ENCODE measurements at regions not wholly inside any gene's neighbourhood (a gene's known extent, or its start where the extent isn't known, plus 50 kb on each side); places are given as distances from the start of the nearest gene placed in this dataset.

DNA sequence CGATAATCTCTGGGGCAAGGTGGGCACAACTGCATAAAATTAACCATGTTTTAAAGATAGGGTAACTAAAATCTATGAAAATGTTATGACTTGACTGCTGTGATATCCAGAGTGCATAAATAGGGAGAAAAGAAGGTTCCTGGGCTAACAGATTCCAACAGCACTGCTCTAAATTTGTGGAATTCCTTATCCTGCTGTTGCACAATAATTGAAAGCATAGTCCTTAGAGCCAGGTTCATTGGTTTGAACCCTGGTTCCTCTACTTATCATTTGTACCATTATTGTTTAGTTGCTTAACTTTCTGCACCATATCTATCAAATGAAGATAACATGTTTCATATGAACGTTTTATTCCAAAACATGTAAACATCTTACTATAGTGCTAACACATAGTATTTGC, 219.0 kb downstream of the NUF2 start:
- intact Hi-C loops (cut with micrococcal nuclease; ENCODE audit: unreplicated experiment) = no loop called here
- H3K4me1 ChIP-seq (ENCODE audit: insufficient read depth, low read length, poor library complexity, severe bottlenecking) = peaks cover 37% of the 10 kb centered on the region
- H3K27ac ChIP-seq (ENCODE audit: low read depth, low read length, poor library complexity, severe bottlenecking) = no peak overlapping the region
- ChIA-PET CTCF (no interaction called here), POLR2A (ENCODE audit: low non-redundant PET) (no interaction called here)
- BruUV-seq (replicated peaks) = no TSS peak
- H3K36me3 ChIP-seq (ENCODE audit: insufficient read depth, low read length, poor library complexity, severe bottlenecking) = no peaks in the 10 kb centered on the region
- no peak for DNase-seq (ENCODE audit: low spot score)
- TF ChIP-seq EZH2 (IDR thresholded peaks at IDR 0.05; ENCODE audit: borderline replicate concordance, low read depth, low read length, poor library complexity, severe bottlenecking) = no peak
- TF ChIP-seq, protein P1, sequence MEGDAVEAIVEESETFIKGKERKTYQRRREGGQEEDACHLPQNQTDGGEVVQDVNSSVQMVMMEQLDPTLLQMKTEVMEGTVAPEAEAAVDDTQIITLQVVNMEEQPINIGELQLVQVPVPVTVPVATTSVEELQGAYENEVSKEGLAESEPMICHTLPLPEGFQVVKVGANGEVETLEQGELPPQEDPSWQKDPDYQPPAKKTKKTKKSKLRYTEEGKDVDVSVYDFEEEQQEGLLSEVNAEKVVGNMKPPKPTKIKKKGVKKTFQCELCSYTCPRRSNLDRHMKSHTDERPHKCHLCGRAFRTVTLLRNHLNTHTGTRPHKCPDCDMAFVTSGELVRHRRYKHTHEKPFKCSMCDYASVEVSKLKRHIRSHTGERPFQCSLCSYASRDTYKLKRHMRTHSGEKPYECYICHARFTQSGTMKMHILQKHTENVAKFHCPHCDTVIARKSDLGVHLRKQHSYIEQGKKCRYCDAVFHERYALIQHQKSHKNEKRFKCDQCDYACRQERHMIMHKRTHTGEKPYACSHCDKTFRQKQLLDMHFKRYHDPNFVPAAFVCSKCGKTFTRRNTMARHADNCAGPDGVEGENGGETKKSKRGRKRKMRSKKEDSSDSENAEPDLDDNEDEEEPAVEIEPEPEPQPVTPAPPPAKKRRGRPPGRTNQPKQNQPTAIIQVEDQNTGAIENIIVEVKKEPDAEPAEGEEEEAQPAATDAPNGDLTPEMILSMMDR (conservative IDR thresholded peaks at IDR 0.05; ENCODE audit: low read depth, low read length) = no peak
- H3K4me3 ChIP-seq (ENCODE audit: low read depth, low read length, poor library complexity, severe bottlenecking) = no peak overlapping the region
- no peaks in the 10 kb centered on the region for H3K27me3 ChIP-seq (replicated peaks; ENCODE audit: insufficient read depth, low read depth, low read length, poor library complexity)
- no peaks in the 10 kb centered on the region for H3K9me3 ChIP-seq (ENCODE audit: low read depth, low read length, poor library complexity, severe bottlenecking)

DNA sequence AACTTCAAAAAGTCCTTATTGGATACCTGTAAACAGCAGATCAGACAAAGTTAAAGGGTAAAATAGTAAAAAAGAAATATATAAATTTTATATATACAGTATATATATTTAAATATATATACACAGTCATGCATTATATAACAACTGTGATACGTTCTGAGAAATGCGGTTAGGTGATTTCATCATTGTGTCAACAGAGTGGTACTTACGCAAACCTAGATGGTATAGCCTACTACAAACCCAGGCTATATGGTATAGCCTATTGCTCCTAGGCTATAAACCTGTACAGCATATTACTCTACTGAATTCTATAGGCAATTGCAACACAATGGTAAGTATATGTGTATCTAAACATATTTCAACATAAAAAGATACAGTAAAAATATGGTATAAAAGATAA, 222.7 kb downstream of the NUF2 start:
- DNase-seq (ENCODE audit: low spot score) = no peak
- ChIA-PET CTCF (interaction anchor here (0.6 kb wide), 1 partner anchor 146 kb away, joined by 5 read pairs; no protein-coding TSS in a partner anchor), POLR2A (ENCODE audit: low non-redundant PET) (no interaction called here)
- TF ChIP-seq, protein P1 (conservative IDR thresholded peaks at IDR 0.05; ENCODE audit: low read depth, low read length) = no peak
- no peak for TF ChIP-seq EZH2 (IDR thresholded peaks at IDR 0.05; ENCODE audit: borderline replicate concordance, low read depth, low read length, poor library complexity, severe bottlenecking)
- Histone ChIP-seq H3K4me3 (ENCODE audit: low read depth, low read length, poor library complexity, severe bottlenecking) (no peak overlapping the region), H3K4me1 (ENCODE audit: insufficient read depth, low read length, poor library complexity, severe bottlenecking) (no peaks in the 10 kb centered on the region), H3K27ac (ENCODE audit: low read depth, low read length, poor library complexity, severe bottlenecking) (no peak overlapping the region), H3K36me3 (ENCODE audit: insufficient read depth, low read length, poor library complexity, severe bottlenecking) (no peaks in the 10 kb centered on the region), H3K9me3 (ENCODE audit: low read depth, low read length, poor library complexity, severe bottlenecking) (no peaks in the 10 kb centered on the region), H3K27me3 (replicated peaks; ENCODE audit: insufficient read depth, low read depth, low read length, poor library complexity) (no peaks in the 10 kb centered on the region)
- no TSS peak for BruUV-seq (replicated peaks)
- intact Hi-C loops (cut with micrococcal nuclease; ENCODE audit: unreplicated experiment) = no loop called here

DNA sequence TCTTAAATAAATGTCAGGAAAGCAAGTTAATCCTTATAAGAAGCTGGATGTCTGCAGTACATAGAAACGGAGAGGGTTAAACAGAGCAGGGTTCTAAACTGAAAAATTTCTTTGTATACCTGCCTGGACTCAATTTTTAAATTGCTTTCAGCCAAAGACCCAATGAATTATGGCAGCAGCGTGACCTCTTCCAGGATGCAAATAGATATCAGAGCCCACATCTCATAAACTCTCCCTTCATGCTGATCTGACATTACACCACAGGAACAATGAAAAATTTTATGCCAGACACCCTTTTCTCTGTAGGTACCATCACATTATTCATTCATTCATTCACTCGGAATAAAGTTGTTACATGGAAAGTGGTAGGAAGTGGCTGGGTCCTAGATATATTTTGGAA, 236.4 kb downstream of the NUF2 start:
- TF ChIP-seq, protein P1 (conservative IDR thresholded peaks at IDR 0.05; ENCODE audit: low read depth, low read length) = no peak
- TF ChIP-seq EZH2 (IDR thresholded peaks at IDR 0.05; ENCODE audit: borderline replicate concordance, low read depth, low read length, poor library complexity, severe bottlenecking) = no peak
- Histone ChIP-seq H3K27ac (ENCODE audit: low read depth, low read length, poor library complexity, severe bottlenecking) (no peak overlapping the region), H3K9me3 (ENCODE audit: low read depth, low read length, poor library complexity, severe bottlenecking) (peaks cover 17% of the 10 kb centered on the region), H3K36me3 (ENCODE audit: insufficient read depth, low read length, poor library complexity, severe bottlenecking) (peaks cover 7% of the 10 kb centered on the region), H3K27me3 (replicated peaks; ENCODE audit: insufficient read depth, low read depth, low read length, poor library complexity) (no peaks in the 10 kb centered on the region), H3K4me1 (ENCODE audit: insufficient read depth, low read length, poor library complexity, severe bottlenecking) (peaks cover 35% of the 10 kb centered on the region), H3K4me3 (ENCODE audit: low read depth, low read length, poor library complexity, severe bottlenecking) (no peak overlapping the region)
- CTCF ChIA-PET = no interaction called here
- DNase-seq (ENCODE audit: low spot score) = no peak
- POLR2A ChIA-PET (ENCODE audit: low non-redundant PET) = no interaction called here
- intact Hi-C loops (cut with micrococcal nuclease; ENCODE audit: unreplicated experiment) = no loop called here
- no TSS peak for BruUV-seq (replicated peaks)
